HG02981 (cell line): ENCODE measurements at regions not wholly inside any gene's neighbourhood (a gene's known extent, or its start where the extent isn't known, plus 50 kb on each side); places are given as distances from the start of the nearest gene placed in this dataset.

ENCODE experiments used
- ATAC-seq: cut with Tn5 transposase; IDR thresholded peaks from one replicate; pipeline ENCODE4 v1.9.1; 2021; ENCODE audit warnings: mild to moderate bottlenecking, moderate library complexity; ENCODE audit not compliant: unreplicated experiment

DNA sequence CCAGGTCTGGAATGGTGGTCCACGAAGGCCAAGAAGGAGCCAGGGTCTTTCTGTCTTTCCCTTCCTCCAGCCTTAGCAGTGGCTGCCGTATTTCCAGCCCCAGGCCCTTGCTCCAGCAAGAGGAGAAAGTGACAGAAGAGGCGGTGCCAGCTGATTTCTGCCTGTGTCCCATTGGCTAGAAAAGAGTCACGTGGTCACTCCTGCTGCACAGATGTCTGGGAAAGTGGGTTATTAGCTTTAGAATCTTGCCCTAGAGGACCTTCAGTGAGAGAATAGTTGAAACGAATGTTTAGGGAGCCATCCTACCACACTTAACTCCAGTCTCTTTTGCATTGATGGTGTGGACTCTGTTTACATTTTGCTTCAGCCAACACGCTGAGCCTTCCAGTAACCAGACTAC is 99.3 kb upstream of the BCOR start:
- ATAC-seq: no peak

GRCh38 chrX:40195368-40195767 is 97.6 kb upstream of the BCOR start:
- ATAC-seq: no peak

- no peak for ATAC-seq
Observed at GRCh38 chrX:40192196-40192595, 94.4 kb upstream of the BCOR start.

DNA sequence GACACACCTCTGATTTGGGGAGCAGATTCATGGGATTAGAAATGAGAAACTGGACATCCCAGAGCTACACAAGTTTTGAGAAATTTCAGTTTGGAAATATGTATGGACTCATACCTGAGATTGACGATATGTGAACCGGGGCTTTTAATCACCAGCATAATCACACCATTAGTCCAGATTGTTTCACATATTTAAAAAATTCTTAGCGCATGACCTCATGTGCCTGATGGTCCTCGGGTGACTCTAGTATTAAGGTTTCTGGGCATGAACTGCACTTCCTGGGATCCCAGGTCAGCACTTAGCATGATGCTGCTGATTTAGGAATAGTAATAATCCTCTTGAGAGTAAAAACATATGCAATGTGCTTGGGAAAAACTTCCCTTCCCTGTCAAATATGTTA is 91.9 kb upstream of the BCOR start:
- ATAC-seq: no peak

DNA sequence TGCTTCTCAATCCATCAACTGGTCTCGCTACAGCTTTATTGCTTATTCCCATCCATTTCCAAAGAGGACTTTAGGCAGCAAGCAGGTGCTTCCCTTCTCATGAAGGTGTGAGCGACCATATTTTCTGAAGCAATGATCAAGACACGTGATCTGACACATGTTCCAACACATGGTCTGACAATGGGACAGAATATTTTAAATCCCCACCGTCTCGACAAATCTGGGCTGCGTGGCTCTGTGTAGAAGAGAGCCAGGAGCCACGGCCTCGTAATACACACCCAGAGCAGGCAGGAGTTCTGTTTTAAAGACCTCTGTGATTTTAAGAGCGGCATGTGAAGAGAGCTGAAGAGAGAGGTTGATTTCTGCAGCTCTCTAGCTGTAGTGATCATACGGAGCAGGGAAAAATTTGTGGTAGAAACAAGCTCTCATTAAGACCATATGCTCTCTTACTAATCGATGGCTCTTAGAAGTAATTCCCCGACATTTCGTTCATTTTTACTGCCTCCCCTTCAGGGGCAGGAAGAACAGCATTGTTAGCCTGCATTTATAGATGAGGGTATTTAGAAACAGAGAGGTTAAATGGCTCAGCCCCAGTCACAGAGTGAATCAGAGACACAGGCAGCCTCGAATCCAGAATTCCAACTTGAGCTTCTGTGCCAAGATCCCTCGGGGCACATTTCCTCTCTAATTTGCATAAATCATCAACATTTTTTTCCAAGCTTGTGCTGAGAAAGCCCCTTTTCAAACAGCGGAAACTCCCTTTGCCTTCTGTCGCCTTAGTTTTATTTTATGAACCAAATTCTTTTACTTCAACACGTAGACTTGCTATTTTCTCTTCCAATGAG is 91.0 kb upstream of the BCOR start:
- ATAC-seq: no peak

DNA sequence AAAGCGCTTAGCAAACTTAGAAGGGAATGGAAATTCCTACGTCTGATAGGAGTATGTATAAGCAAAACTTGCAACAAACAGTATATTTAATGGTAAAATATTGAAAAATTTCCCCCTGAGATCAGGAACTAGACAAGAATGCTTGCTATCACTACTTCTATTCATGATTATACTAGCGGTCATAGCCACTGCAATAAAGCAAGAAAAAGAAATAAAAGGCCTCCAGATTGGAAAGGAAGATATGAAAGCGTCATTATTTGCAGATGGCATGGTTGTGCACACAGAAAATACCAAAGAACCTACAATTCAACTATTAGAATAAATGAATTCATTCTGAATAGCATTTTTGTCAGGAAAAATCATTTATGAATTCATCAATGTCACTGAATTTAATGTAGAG is 87.2 kb upstream of the BCOR start:
- ATAC-seq: no peak

DNA sequence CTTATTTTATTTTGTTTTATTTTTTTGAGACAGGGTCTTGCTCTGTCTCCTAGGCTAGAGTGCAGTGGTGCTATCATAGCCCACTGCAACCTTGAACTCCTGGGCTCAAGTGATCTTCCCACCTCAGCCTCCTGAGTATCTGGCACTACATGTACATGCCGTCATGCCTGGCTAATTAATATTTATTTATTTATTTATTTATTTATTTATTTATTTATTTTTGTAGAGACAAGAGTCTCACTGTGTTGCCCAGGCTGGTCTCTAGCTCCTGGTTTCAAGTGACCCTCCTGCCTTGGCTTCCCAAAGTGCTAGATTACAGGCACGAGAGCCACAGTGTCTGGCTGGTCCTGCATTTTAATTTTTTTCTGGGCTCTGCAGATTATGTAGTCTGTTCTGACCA is 84.9 kb upstream of the BCOR start:
- ATAC-seq: no peak

- ATAC-seq: no peak
Observed at GRCh38 chrX:40182095-40182494, 84.3 kb upstream of the BCOR start.

- ATAC-seq: no peak
Observed at GRCh38 chrX:40179283-40179682, 81.5 kb upstream of the BCOR start.

GRCh38 chrX:40177942-40178715 is 80.4 kb upstream of the BCOR start:
- no peak for ATAC-seq

DNA sequence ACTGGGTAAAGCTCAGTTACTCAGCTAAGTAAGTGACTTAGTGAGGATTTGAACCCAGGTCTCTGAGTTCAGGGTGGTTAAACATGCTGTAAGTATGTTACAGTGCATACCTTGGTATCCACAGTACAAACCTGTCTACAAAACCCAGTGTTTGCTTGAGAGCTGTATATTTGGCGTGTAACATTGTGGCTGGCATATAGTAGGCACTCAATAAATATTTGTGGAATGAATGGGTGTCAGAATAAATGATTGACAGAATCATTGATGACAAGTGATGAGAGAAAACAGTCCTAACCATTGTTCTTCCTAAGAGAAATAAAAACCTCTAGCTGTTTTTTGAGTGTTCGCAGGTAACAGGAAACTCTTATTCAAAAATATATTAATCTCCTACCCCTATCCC is 79.7 kb upstream of the BCOR start:
- ATAC-seq: no peak

DNA sequence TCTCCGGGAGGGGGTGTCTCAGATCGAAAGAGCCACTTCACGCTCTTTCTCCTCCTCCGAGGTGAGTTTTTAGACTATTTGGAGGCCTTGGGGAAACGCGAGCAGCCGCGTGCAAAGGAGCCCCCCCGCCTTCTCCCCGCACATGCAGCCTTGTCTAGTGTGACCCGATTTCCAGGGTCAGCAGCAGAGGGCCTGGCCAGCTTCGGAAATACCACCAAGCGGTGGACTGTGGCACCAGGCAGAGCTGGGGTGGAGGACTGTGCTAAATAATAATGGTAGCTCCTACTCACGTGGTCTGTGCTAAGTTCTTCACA is 79.3 kb upstream of the BCOR start:
- no peak for ATAC-seq

- ATAC-seq: no peak
Observed at GRCh38 chrX:40176351-40177116, 78.8 kb upstream of the BCOR start.

DNA sequence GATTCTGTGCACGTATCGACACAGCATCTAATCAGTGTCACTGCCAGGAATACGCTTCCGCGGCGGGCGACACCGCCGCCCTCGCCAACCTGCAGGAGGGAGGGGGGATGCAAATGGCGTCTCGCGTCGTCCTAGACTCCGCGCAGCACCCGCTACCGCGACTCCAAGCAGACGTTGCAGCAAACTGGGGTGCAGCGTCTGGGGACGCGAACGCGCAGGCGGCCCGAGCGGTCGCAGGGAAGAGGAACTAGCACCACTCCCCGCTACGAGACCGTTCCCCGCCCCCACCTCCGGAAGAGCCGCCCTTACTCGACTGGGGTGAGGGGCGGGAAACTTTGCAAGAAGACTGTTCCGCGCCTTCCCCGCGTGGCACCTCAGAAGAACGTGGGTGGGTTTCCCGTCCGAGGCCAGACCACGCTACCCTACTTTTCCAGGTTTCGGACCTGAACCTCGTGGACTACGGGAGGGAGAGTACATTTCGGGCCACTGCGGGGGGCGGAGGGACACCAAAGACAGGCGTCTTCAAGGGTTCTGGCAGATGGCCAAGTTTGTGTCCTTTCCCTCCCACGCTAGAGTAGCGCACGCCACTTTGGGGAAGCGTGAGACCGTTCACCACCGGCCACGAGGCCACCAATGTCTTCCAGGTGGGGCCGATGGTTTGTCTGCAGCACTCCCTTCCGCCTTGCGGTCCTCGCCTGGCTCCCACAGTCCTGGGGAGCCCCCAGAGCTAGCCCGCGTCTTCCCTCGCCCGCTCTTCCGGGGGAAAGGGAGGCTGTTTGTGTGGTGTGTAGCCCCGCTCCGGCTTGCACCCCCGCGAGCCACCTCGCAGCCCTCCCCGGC is 78.0 kb upstream of the BCOR start:
- ATAC-seq: no peak

- no peak for ATAC-seq
Observed at GRCh38 chrX:40174854-40175510, 77.2 kb upstream of the BCOR start.

GRCh38 chrX:40174001-40174853 is 76.5 kb upstream of the BCOR start:
- no peak for ATAC-seq

DNA sequence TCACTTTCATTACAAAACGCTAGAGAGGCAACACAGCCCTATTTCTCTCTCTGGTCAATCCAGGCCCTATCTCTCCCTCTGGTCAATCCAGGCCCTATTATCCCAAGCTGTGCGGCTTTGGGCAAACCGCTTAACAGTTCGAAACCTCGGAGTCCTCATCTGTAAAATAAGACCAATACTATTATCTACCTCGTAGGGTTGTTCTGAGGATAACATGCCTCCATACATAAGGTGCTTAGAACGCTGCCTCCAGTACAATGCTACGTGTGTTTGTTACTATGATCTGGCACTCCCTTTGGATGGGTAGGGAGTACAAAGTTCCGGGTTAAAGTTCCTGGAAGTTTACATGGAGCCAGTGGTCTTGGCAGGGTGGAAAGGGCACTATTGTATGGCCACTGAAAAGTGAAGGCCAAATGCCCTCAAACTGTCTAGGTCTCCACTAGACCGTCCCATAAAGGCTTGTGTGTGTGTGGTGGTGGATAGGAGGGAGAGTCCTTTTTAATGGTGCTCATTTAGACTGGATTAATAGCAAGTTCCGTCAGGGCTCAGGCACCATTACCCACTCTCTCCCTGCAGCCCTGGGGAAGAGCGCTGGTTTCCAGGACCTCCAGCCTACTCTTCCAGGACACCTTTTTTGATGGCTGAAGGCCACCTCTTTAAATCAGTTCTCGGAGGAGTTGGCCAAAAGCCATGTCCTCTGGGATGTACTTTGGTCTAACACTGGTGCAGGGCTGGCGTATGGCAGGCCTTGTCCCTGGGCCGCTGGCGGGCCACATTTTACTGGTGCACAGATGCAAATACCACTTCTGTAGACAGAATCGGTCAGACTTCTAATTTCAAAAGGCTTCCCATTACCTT is 75.6 kb upstream of the BCOR start:
- ATAC-seq: no peak

GRCh38 chrX:40172401-40173142 is 74.8 kb upstream of the BCOR start:
- no peak for ATAC-seq
